ENCODE measurements at regions not wholly inside any gene's neighbourhood (a gene's known extent, or its start where the extent isn't known, plus 50 kb on each side); places are given as distances from the start of the nearest gene placed in this dataset.

- H3K9me3 Mint-ChIP-seq (ENCODE audit: insufficient read depth): peaks cover 7% of the 10 kb centered on the region
- no peak overlapping the region for H3K27ac Mint-ChIP-seq
- POLR2A ChIA-PET: no interaction called here
- DNase-seq (no peak), ATAC-seq (no peak)
- H3K27me3 Mint-ChIP-seq (ENCODE audit: low read depth): no peaks in the 10 kb centered on the region
- no peak overlapping the region for H3K4me3 Mint-ChIP-seq
- H3K36me3 Mint-ChIP-seq (ENCODE audit: low read depth): no peaks in the 10 kb centered on the region
- H3K4me1 Mint-ChIP-seq (ENCODE audit: low read depth): no peaks in the 10 kb centered on the region
- CTCF ChIA-PET: no interaction called here
These were observed 373.0 kb downstream of the HDGFL1 start for GRCh38 chr6:22942403-22942802.

GRCh38 chr6:22943327-22943726, 374.0 kb downstream of the HDGFL1 start:
- Mint-ChIP-seq H3K9me3 (ENCODE audit: insufficient read depth) (peaks cover 6% of the 10 kb centered on the region), H3K27me3 (ENCODE audit: low read depth) (no peaks in the 10 kb centered on the region), H3K36me3 (ENCODE audit: low read depth) (no peaks in the 10 kb centered on the region), H3K27ac (no peak overlapping the region), H3K4me1 (ENCODE audit: low read depth) (no peaks in the 10 kb centered on the region), H3K4me3 (no peak overlapping the region)
- POLR2A ChIA-PET: no interaction called here
- ATAC-seq (no peak), DNase-seq (no peak)
- CTCF ChIA-PET: no interaction called here

DNA sequence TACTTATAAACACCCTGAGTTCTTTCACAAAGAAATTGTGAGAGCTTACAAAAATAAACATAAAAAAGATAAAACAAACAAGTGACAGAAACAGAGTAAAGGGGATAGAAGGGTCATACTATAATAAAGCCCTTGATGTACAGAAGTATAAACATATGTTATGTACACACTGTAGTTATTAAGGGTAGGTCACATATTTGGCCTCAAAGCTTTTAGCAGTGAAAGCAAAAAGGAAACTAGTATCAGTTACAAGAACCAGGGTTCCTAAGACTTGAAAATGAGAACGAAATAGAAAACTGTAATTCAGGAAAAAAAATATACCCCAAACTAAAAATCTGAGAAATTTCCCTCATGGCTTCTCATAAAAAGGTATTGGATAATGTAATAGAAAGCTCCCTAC, 380.6 kb downstream of the HDGFL1 start:
- CTCF ChIA-PET: no interaction called here
- no peaks in the 10 kb centered on the region for H3K9me3 Mint-ChIP-seq (ENCODE audit: insufficient read depth)
- DNase-seq (no peak), ATAC-seq (no peak)
- H3K36me3 Mint-ChIP-seq (ENCODE audit: low read depth): peaks cover 2% of the 10 kb centered on the region
- no peak overlapping the region for H3K27ac Mint-ChIP-seq
- peaks cover 4% of the 10 kb centered on the region for H3K4me1 Mint-ChIP-seq (ENCODE audit: low read depth)
- peaks cover 2% of the 10 kb centered on the region for H3K27me3 Mint-ChIP-seq (ENCODE audit: low read depth)
- no peak overlapping the region for H3K4me3 Mint-ChIP-seq
- POLR2A ChIA-PET: no interaction called here

DNA sequence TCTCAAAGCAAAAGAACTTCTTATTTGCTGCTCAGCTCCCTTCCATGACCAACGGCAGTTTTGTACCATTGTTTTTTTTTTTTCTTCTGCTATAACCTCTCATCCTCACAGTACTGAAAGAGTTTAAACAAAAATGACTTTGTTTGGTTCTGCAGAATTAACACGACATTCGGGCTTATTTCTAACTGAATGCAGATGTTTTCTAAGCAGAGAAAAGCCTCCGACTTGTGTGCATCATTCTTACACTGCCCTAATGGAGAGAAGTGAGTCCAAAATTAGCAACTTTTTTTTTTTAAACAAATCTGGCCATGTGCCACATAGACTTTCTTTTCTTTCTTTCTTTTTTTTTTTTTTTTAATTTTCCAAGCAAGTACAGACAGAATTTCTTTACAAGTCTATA, 382.7 kb downstream of the HDGFL1 start:
- H3K36me3 Mint-ChIP-seq (ENCODE audit: low read depth): peaks cover 2% of the 10 kb centered on the region
- H3K4me3 Mint-ChIP-seq: no peak overlapping the region
- H3K9me3 Mint-ChIP-seq (ENCODE audit: insufficient read depth): no peaks in the 10 kb centered on the region
- no peak overlapping the region for H3K27ac Mint-ChIP-seq
- no peak for DNase-seq
- ATAC-seq: no peak
- ChIA-PET POLR2A (no interaction called here), CTCF (no interaction called here)
- peaks cover 2% of the 10 kb centered on the region for H3K27me3 Mint-ChIP-seq (ENCODE audit: low read depth)
- peaks cover 9% of the 10 kb centered on the region for H3K4me1 Mint-ChIP-seq (ENCODE audit: low read depth)

DNA sequence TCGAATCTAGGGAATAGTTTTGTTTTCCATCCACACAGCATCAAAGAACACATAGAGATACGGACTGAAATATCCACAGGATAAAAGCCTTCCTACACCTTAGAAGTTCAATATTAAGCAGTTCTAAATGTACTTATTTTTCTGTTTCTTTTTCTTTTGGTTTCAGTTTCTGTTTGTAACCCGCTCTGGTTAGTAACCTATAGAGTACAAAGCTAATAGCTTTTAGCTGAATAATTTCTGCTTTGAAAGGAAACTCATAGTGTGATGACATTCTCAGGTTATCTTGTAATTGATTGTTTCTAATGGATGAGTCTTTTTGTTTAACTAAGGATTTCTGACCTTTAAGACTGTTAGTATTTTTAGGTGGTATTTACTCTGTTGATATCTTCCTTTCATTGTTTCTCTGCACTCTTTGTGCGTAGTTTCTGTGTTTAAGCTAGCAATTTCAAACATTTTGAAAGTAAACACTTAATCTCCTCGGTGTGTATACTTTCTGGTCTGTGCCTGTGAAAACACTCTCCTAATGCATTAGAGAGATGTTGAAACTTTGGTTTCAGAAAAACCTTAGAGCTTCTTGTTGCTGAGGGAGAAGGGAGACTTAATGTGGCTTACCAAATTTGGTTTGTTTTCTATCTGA, 385.5 kb downstream of the HDGFL1 start:
- Mint-ChIP-seq H3K27me3 (ENCODE audit: low read depth) (no peaks in the 10 kb centered on the region), H3K9me3 (ENCODE audit: insufficient read depth) (peaks cover 5% of the 10 kb centered on the region), H3K27ac (peak overlapping the region; percentile 79), H3K4me1 (ENCODE audit: low read depth) (peaks cover 17% of the 10 kb centered on the region), H3K4me3 (peak overlapping the region; percentile 66), H3K36me3 (ENCODE audit: low read depth) (peaks cover 2% of the 10 kb centered on the region)
- ATAC-seq (peak; percentile 82), DNase-seq (no peak)
- POLR2A ChIA-PET: no interaction called here
- CTCF ChIA-PET: no interaction called here

- Mint-ChIP-seq H3K4me3 (no peak overlapping the region), H3K27ac (no peak overlapping the region), H3K27me3 (ENCODE audit: low read depth) (no peaks in the 10 kb centered on the region), H3K9me3 (ENCODE audit: insufficient read depth) (peaks cover 5% of the 10 kb centered on the region), H3K4me1 (ENCODE audit: low read depth) (peaks cover 17% of the 10 kb centered on the region), H3K36me3 (ENCODE audit: low read depth) (peaks cover 2% of the 10 kb centered on the region)
- DNase-seq (no peak), ATAC-seq (no peak)
- ChIA-PET POLR2A (no interaction called here), CTCF (no interaction called here)
These were observed 386.8 kb downstream of the HDGFL1 start for GRCh38 chr6:22956029-22956681.

- ChIA-PET CTCF (no interaction called here), POLR2A (no interaction called here)
- DNase-seq (no peak), ATAC-seq (no peak)
- no peak overlapping the region for H3K27ac Mint-ChIP-seq
- H3K36me3 Mint-ChIP-seq (ENCODE audit: low read depth): peaks cover 2% of the 10 kb centered on the region
- no peaks in the 10 kb centered on the region for H3K27me3 Mint-ChIP-seq (ENCODE audit: low read depth)
- H3K4me1 Mint-ChIP-seq (ENCODE audit: low read depth): peaks cover 17% of the 10 kb centered on the region
- H3K4me3 Mint-ChIP-seq: no peak overlapping the region
- peaks cover 5% of the 10 kb centered on the region for H3K9me3 Mint-ChIP-seq (ENCODE audit: insufficient read depth)
These were observed 389.3 kb downstream of the HDGFL1 start for GRCh38 chr6:22958677-22959076.

DNA sequence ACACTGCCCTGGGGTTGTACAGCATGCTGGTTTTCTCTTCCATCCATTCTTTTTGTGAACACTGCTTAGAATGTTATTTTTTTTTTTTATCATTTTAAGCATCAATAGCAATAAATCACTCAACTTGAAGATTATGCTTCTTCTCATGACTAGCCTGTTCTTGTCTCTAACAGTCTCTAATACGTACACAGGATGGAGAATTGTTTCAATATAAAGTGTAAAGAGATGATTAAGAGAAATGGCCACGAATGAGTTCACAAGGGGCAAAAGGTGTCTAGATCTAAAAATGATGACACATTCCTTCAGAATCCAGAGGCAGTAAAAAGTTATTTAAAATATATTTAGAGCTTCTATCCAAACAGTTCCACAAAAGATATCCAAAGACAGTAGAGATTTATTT, 390.2 kb downstream of the HDGFL1 start:
- Mint-ChIP-seq H3K27me3 (ENCODE audit: low read depth) (no peaks in the 10 kb centered on the region), H3K36me3 (ENCODE audit: low read depth) (peaks cover 2% of the 10 kb centered on the region), H3K9me3 (ENCODE audit: insufficient read depth) (peaks cover 5% of the 10 kb centered on the region), H3K27ac (no peak overlapping the region), H3K4me1 (ENCODE audit: low read depth) (peaks cover 21% of the 10 kb centered on the region), H3K4me3 (no peak overlapping the region)
- ChIA-PET POLR2A (no interaction called here), CTCF (no interaction called here)
- DNase-seq: no peak
- no peak for ATAC-seq

- DNase-seq (no peak), ATAC-seq (no peak)
- Mint-ChIP-seq H3K9me3 (ENCODE audit: insufficient read depth) (no peaks in the 10 kb centered on the region), H3K27me3 (ENCODE audit: low read depth) (no peaks in the 10 kb centered on the region), H3K27ac (no peak overlapping the region), H3K4me1 (ENCODE audit: low read depth) (peaks cover 5% of the 10 kb centered on the region), H3K36me3 (ENCODE audit: low read depth) (no peaks in the 10 kb centered on the region), H3K4me3 (no peak overlapping the region)
- POLR2A ChIA-PET: no interaction called here
- CTCF ChIA-PET: no interaction called here
These were observed 395.0 kb downstream of the HDGFL1 start for GRCh38 chr6:22964334-22964733.

GRCh38 chr6:22965889-22966288, 396.5 kb downstream of the HDGFL1 start:
- Mint-ChIP-seq H3K27me3 (ENCODE audit: low read depth) (no peaks in the 10 kb centered on the region), H3K36me3 (ENCODE audit: low read depth) (no peaks in the 10 kb centered on the region), H3K4me1 (ENCODE audit: low read depth) (peaks cover 5% of the 10 kb centered on the region), H3K9me3 (ENCODE audit: insufficient read depth) (no peaks in the 10 kb centered on the region), H3K4me3 (no peak overlapping the region), H3K27ac (no peak overlapping the region)
- CTCF ChIA-PET: no interaction called here
- POLR2A ChIA-PET: no interaction called here
- DNase-seq (no peak), ATAC-seq (no peak)

- POLR2A ChIA-PET: no interaction called here
- CTCF ChIA-PET: no interaction called here
- ATAC-seq (no peak), DNase-seq (no peak)
- Mint-ChIP-seq H3K4me1 (ENCODE audit: low read depth) (peaks cover 5% of the 10 kb centered on the region), H3K36me3 (ENCODE audit: low read depth) (no peaks in the 10 kb centered on the region), H3K27me3 (ENCODE audit: low read depth) (no peaks in the 10 kb centered on the region), H3K27ac (no peak overlapping the region), H3K9me3 (ENCODE audit: insufficient read depth) (no peaks in the 10 kb centered on the region), H3K4me3 (no peak overlapping the region)
These were observed 397.5 kb downstream of the HDGFL1 start for GRCh38 chr6:22966691-22967422.

DNA sequence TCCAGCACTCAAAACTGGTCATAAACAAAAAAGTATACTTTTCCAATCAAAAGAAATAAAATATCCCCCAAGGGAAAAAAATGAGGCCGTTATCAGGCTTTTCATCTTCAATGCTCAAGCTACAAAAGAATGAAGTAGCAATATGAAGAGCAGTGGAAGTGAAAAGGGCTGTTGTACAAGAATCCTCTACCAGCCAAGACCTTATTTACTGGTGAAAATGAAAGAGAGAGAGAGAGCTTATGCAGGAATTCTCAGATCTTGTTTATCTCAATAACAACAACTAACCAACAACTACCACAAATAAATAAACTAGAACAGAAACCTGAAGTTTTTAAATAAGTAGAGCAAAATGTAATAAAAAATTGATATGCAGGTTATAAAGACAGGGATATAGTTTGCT, 400.6 kb downstream of the HDGFL1 start:
- no peaks in the 10 kb centered on the region for H3K4me1 Mint-ChIP-seq (ENCODE audit: low read depth)
- no peak for DNase-seq
- ChIA-PET POLR2A (no interaction called here), CTCF (no interaction called here)
- H3K27me3 Mint-ChIP-seq (ENCODE audit: low read depth): no peaks in the 10 kb centered on the region
- H3K9me3 Mint-ChIP-seq (ENCODE audit: insufficient read depth): no peaks in the 10 kb centered on the region
- no peak overlapping the region for H3K27ac Mint-ChIP-seq
- no peaks in the 10 kb centered on the region for H3K36me3 Mint-ChIP-seq (ENCODE audit: low read depth)
- no peak for ATAC-seq
- H3K4me3 Mint-ChIP-seq: no peak overlapping the region

Measured in activated CD8-positive, alpha-beta T cell treated with anti-CD3 and anti-CD28 coated beads, Interleukin-2, amount 10 ng/mL, durations not matched to agents 7 days and 5 days (primary cell).